HG03521 (cell line): ENCODE measurements at regions not wholly inside any gene's neighbourhood (a gene's known extent, or its start where the extent isn't known, plus 50 kb on each side); places are given as distances from the start of the nearest gene placed in this dataset.

ENCODE experiments used
- ATAC-seq: cut with Tn5 transposase; IDR thresholded peaks from one replicate; pipeline ENCODE4 v1.9.1; 2021; ENCODE audit warnings: mild to moderate bottlenecking, moderate library complexity; ENCODE audit not compliant: unreplicated experiment

GRCh38 chr3:30542897-30543296, 63.5 kb upstream of the TGFBR2 start:
- ATAC-seq = no peak

- no peak for ATAC-seq
Measured at GRCh38 chr3:30544812-30545211, 61.6 kb upstream of the TGFBR2 start.

GRCh38 chr3:30546934-30547333, 59.5 kb upstream of the TGFBR2 start:
- no peak for ATAC-seq

GRCh38 chr3:30547716-30548115, 58.7 kb upstream of the TGFBR2 start:
- ATAC-seq = no peak

- no peak for ATAC-seq
Measured at GRCh38 chr3:30548600-30548999, 57.8 kb upstream of the TGFBR2 start.

- no peak for ATAC-seq
Measured at GRCh38 chr3:30549600-30549999, 56.8 kb upstream of the TGFBR2 start.

- ATAC-seq = no peak
Measured at GRCh38 chr3:30550246-30550645, 56.2 kb upstream of the TGFBR2 start.

GRCh38 chr3:30551266-30551665, 55.1 kb upstream of the TGFBR2 start:
- ATAC-seq = no peak

- no peak for ATAC-seq
Measured at GRCh38 chr3:30551927-30552326, 54.5 kb upstream of the TGFBR2 start.

- no peak for ATAC-seq
Measured at GRCh38 chr3:30553641-30554316, 52.6 kb upstream of the TGFBR2 start.

- ATAC-seq = no peak
Measured at GRCh38 chr3:30554317-30554690, 52.1 kb upstream of the TGFBR2 start.

GRCh38 chr3:30555968-30556367, 50.4 kb upstream of the TGFBR2 start:
- no peak for ATAC-seq
